ENCODE measurements at regions not wholly inside any gene's neighbourhood (a gene's known extent, or its start where the extent isn't known, plus 50 kb on each side); places are given as distances from the start of the nearest gene placed in this dataset.

- TF ChIP-seq ZFP3 (CRISPR knock-in tag; IDR thresholded peaks at IDR 0.05) (no peak), CREB5 (CRISPR knock-in tag; IDR thresholded peaks at IDR 0.05; ENCODE audit: low read depth) (no peak), ZNF70 (CRISPR knock-in tag; IDR thresholded peaks at IDR 0.05) (no peak), RARB (CRISPR knock-in tag; IDR thresholded peaks at IDR 0.05) (no peak), PATZ1 (CRISPR knock-in tag; IDR thresholded peaks at IDR 0.05; ENCODE audit: borderline replicate concordance) (no peak)
Measured at GRCh38 chr1:221397141-221397540, 344.7 kb downstream of the DUSP10 start.
